Right lobe of liver (tissue), 4 donors: ENCODE measurements at regions not wholly inside any gene's neighbourhood (a gene's known extent, or its start where the extent isn't known, plus 50 kb on each side); places are given as distances from the start of the nearest gene placed in this dataset.

Source experiments
- CTCF ChIP-seq, 4 donors: fragments of 200-600 bp in 3 of 4; fragments of 450-650 bp in 1 of 4; IDR thresholded peaks; one replicate each; pipeline versions ENCODE4 v1.5.1 to v1.8.0; 2016 to 2022; ENCODE audit warnings: antibody characterized with exemption in 4 of 4, mild to moderate bottlenecking in 2 of 4
- POLR2A ChIP-seq: fragments of 450-650 bp; IDR thresholded peaks from one replicate; pipeline ENCODE4 v1.6.1; 2017; ENCODE audit warnings: antibody characterized with exemption, mild to moderate bottlenecking
- donor health status: DM: no; HTN: no; CAD: no.
- donor health status: DM: no; HTN: no; CAD: no.
- donor health status: DM: no; HTN: yes; CAD: no.

GRCh38 chr2:167368371-167368770 is 480.1 kb downstream of the XIRP2 start:
- TF ChIP-seq CTCF (IDR thresholded peaks at IDR 0.05) (no peak), POLR2A (no peak)
